Neural crest cell (in vitro differentiated cells): ENCODE measurements at regions not wholly inside any gene's neighbourhood (a gene's known extent, or its start where the extent isn't known, plus 50 kb on each side); places are given as distances from the start of the nearest gene placed in this dataset.
"Not testable (repeated sequence)": the region's sequence is repeated elsewhere in the genome, so short reads cannot be mapped to it uniquely, and the experiment has no call there.

ENCODE experiments used
- DNase-seq: peaks from one replicate; pipeline ENCODE4 v3.0.0; 2021; ENCODE audit warnings: low read depth, mixed read lengths, low spot score
- H3K27ac Mint-ChIP-seq: one replicate; pipeline ENCODE4 v1.8.0; 2021; ENCODE audit warnings: mild to moderate bottlenecking, mixed read lengths; ENCODE audit not compliant: unreplicated experiment
- H3K27me3 Mint-ChIP-seq: 2 replicates; pipeline ENCODE4 v1.8.0; 2021; ENCODE audit warnings: low read depth, mild to moderate bottlenecking, mixed read lengths
- H3K36me3 Mint-ChIP-seq: 2 replicates; pipeline ENCODE4 v1.8.0; 2021; ENCODE audit warnings: low read depth, mild to moderate bottlenecking, mixed read lengths
- H3K4me1 Mint-ChIP-seq: 2 replicates; pipeline ENCODE4 v1.8.0; 2021; ENCODE audit warnings: mixed read lengths
- H3K4me3 Mint-ChIP-seq: one replicate; pipeline ENCODE4 v1.8.0; 2021; ENCODE audit warnings: mild to moderate bottlenecking, mixed read lengths
- H3K9me3 Mint-ChIP-seq: 2 replicates; pipeline ENCODE4 v1.8.0; 2021; ENCODE audit warnings: mixed read lengths
- CTCF ChIP-seq: fragments of 200-600 bp; sonication (generic); conservative IDR thresholded peaks from 2 replicates; pipeline ENCODE4 v1.5.0; 2021; ENCODE audit warnings: antibody characterized with exemption, mild to moderate bottlenecking

GRCh38 chr4:132479543-132479942, 669.6 kb upstream of the PCDH10 start:
- TF ChIP-seq CTCF = no peak
- no peak overlapping the region for H3K4me3 Mint-ChIP-seq
- DNase-seq = no peak
- no peak overlapping the region for H3K27ac Mint-ChIP-seq
- H3K4me1 Mint-ChIP-seq = no peaks in the 10 kb centered on the region
- no peaks in the 10 kb centered on the region for H3K36me3 Mint-ChIP-seq
- no peaks in the 10 kb centered on the region for H3K27me3 Mint-ChIP-seq
- H3K9me3 Mint-ChIP-seq = no peaks in the 10 kb centered on the region

GRCh38 chr4:132488555-132488954, 660.5 kb upstream of the PCDH10 start:
- no peak for TF ChIP-seq CTCF

GRCh38 chr4:132493476-132493875, 655.6 kb upstream of the PCDH10 start:
- H3K9me3 Mint-ChIP-seq = no peaks in the 10 kb centered on the region
- H3K36me3 Mint-ChIP-seq = no peaks in the 10 kb centered on the region
- no peak for TF ChIP-seq CTCF
- H3K4me3 Mint-ChIP-seq = no peak overlapping the region
- no peak for DNase-seq
- H3K27me3 Mint-ChIP-seq = no peaks in the 10 kb centered on the region
- no peak overlapping the region for H3K27ac Mint-ChIP-seq
- no peaks in the 10 kb centered on the region for H3K4me1 Mint-ChIP-seq

More at GRCh38 chr4:132488555-132488954, 660.5 kb upstream of the PCDH10 start:
- no peak overlapping the region for H3K27ac Mint-ChIP-seq
- H3K27me3 Mint-ChIP-seq = no peaks in the 10 kb centered on the region
- DNase-seq = no peak
- H3K4me3 Mint-ChIP-seq = no peak overlapping the region
- H3K36me3 Mint-ChIP-seq = no peaks in the 10 kb centered on the region
- H3K9me3 Mint-ChIP-seq = peaks cover 3% of the 10 kb centered on the region
- H3K4me1 Mint-ChIP-seq = no peaks in the 10 kb centered on the region

- H3K4me3 Mint-ChIP-seq, H3K27me3 Mint-ChIP-seq, H3K4me1 Mint-ChIP-seq, DNase-seq, H3K9me3 Mint-ChIP-seq, H3K27ac Mint-ChIP-seq, H3K36me3 Mint-ChIP-seq: not testable (repeated sequence)
Measured at GRCh38 chr4:132495267-132495812, 653.8 kb upstream of the PCDH10 start.

GRCh38 chr4:132498215-132498614, 650.9 kb upstream of the PCDH10 start:
- H3K9me3 Mint-ChIP-seq = no peaks in the 10 kb centered on the region
- no peak overlapping the region for H3K27ac Mint-ChIP-seq
- H3K36me3 Mint-ChIP-seq = no peaks in the 10 kb centered on the region
- H3K27me3 Mint-ChIP-seq = no peaks in the 10 kb centered on the region
- no peak for TF ChIP-seq CTCF
- DNase-seq = no peak
- no peaks in the 10 kb centered on the region for H3K4me1 Mint-ChIP-seq
- no peak overlapping the region for H3K4me3 Mint-ChIP-seq

- Mint-ChIP-seq H3K27ac (no peak overlapping the region), H3K36me3 (no peaks in the 10 kb centered on the region), H3K4me1 (peaks cover 4% of the 10 kb centered on the region), H3K27me3 (no peaks in the 10 kb centered on the region), H3K9me3 (no peaks in the 10 kb centered on the region), H3K4me3 (no peak overlapping the region)
- no peak for TF ChIP-seq CTCF
- DNase-seq = no peak
Measured at GRCh38 chr4:132502096-132502552, 647.0 kb upstream of the PCDH10 start.
